ENCODE measurements at regions not wholly inside any gene's neighbourhood (a gene's known extent, or its start where the extent isn't known, plus 50 kb on each side); places are given as distances from the start of the nearest gene placed in this dataset.

GRCh38 chr13:81458170-81458569 lies 1117.2 kb upstream of the SPRY2 start:
- no peak for TF ChIP-seq POLR2A (IDR thresholded peaks at IDR 0.05; ENCODE audit: low read depth, low read length)
- no peak for TF ChIP-seq CTCF (IDR thresholded peaks at IDR 0.05; ENCODE audit: extremely low read depth in 1 of 2, insufficient read depth in 1 of 2, low read depth in 1 of 2, low read length in 2 of 2)
- no peak for TF ChIP-seq JUN (IDR thresholded peaks at IDR 0.05; ENCODE audit: borderline replicate concordance, insufficient read depth, insufficient read length, low read depth)

Measured in endothelial cell of umbilical vein (primary cell).